IMR-90 (cell line): ENCODE measurements at regions not wholly inside any gene's neighbourhood (a gene's known extent, or its start where the extent isn't known, plus 50 kb on each side); places are given as distances from the start of the nearest gene placed in this dataset.

Experiments
- ATAC-seq: fragments of 200-7000 bp; cut with Tn5 transposase; 2 replicates; pipeline ENCODE4 v1.9.1; 2020; ENCODE audit warnings: low read depth, mild to moderate bottlenecking, moderate library complexity
- BruUV-seq: library from RNA; stranded (reverse); fragments of 400-500 nt; replicated peaks from 2 replicates; lab custom pipeline; 2021; lab: Mats Ljungman, UMichigan
- CTCF ChIA-PET: fragments of 300-600 bp; formaldehyde crosslinking; extraction: SDS; loops from one replicate; lab custom pipeline; 2021; ENCODE audit warnings: antibody characterized with exemption; lab: Yijun Ruan, JAX
- POLR2A ChIA-PET: fragments of 300-600 bp; sonication (Branson Sonifier 250); formaldehyde crosslinking; loops from one replicate; lab custom pipeline; 2022; ENCODE audit warnings: antibody characterized with exemption; ENCODE audit not compliant: unreplicated experiment; lab: Charles Lee
- DNase-seq: peaks from one replicate; pipeline ENCODE4 v3.0.0; 2013
- H2AFZ ChIP-seq: replicated peaks from 2 replicates; pipeline ENCODE3; 2013; ENCODE audit warnings: low read length, mild to moderate bottlenecking; ENCODE audit not compliant: poor library complexity
- H2AK5ac ChIP-seq: 2 replicates; pipeline ENCODE4 v1.6.1; 2013; ENCODE audit warnings: low read depth, low read length, inconsistent platforms
- H2AK9ac ChIP-seq: replicated peaks from 2 replicates; pipeline ENCODE3; 2013; ENCODE audit warnings: mild to moderate bottlenecking, low read depth, low read length, moderate library complexity; ENCODE audit not compliant: poor library complexity
- H2BK120ac ChIP-seq: 2 replicates; pipeline ENCODE4 v1.6.1; 2013; ENCODE audit warnings: low read depth, low read length, inconsistent platforms
- H2BK15ac ChIP-seq: 3 replicates; pipeline ENCODE4 v1.6.1; 2013; ENCODE audit warnings: low read depth, low read length, inconsistent platforms
- H2BK20ac ChIP-seq: 2 replicates; pipeline ENCODE4 v1.6.1; 2013; ENCODE audit warnings: low read depth, mild to moderate bottlenecking, inconsistent platforms, low read length, moderate library complexity
- H2BK5ac ChIP-seq: 2 replicates; pipeline ENCODE4 v1.6.1; 2013; ENCODE audit warnings: mild to moderate bottlenecking, low read depth, low read length, inconsistent platforms; ENCODE audit not compliant: poor library complexity, severe bottlenecking
- H3K14ac ChIP-seq: replicated peaks from 2 replicates; pipeline ENCODE4 v1.6.1; 2013; ENCODE audit warnings: low read depth, low read length, inconsistent platforms
- H3K18ac ChIP-seq: 2 replicates; pipeline ENCODE4 v1.6.1; 2013; ENCODE audit warnings: low read depth, low read length, control low read depth
- H3K23ac ChIP-seq: 2 replicates; pipeline ENCODE4 v1.6.1; 2013; ENCODE audit warnings: low read depth, low read length, inconsistent platforms
- H3K27ac ChIP-seq: 2 replicates; pipeline ENCODE4 v1.5.1; 2013; ENCODE audit warnings: mild to moderate bottlenecking, control low read depth, low read length; ENCODE audit not compliant: insufficient read depth
- H3K27me3 ChIP-seq: 2 replicates; pipeline ENCODE4 v1.6.1; 2013; ENCODE audit warnings: low read length; ENCODE audit not compliant: control insufficient read depth, insufficient read depth
- H3K36me3 ChIP-seq: 2 replicates; pipeline ENCODE4 v1.6.1; 2013; ENCODE audit warnings: low read length, mixed read lengths; ENCODE audit not compliant: control insufficient read depth, insufficient read depth
- H3K4ac ChIP-seq: 2 replicates; pipeline ENCODE4 v1.6.1; 2013; ENCODE audit warnings: low read depth, low read length, inconsistent platforms
- H3K4me1 ChIP-seq: 2 replicates; pipeline ENCODE4 v1.6.1; 2013; ENCODE audit warnings: low read length, mixed read lengths; ENCODE audit not compliant: control insufficient read depth, insufficient read depth
- H3K4me2 ChIP-seq: 2 replicates; pipeline ENCODE4 v1.6.1; 2013; ENCODE audit warnings: low read depth, mild to moderate bottlenecking, control low read depth, low read length, moderate library complexity
- H3K4me3 ChIP-seq: 2 replicates; pipeline ENCODE4 v1.5.1; 2013; ENCODE audit warnings: low read depth, mild to moderate bottlenecking, control low read depth, low read length, moderate library complexity; ENCODE audit not compliant: insufficient read depth
- H3K56ac ChIP-seq: 2 replicates; pipeline ENCODE4 v1.6.1; 2013; ENCODE audit warnings: low read length, inconsistent platforms; ENCODE audit not compliant: insufficient read depth; ENCODE audit errors: extremely low read depth
- H3K79me1 ChIP-seq, 2 experiments: 2 replicates each; pipeline ENCODE4 v1.6.1; 2013; ENCODE audit warnings: low read length in 2 of 2, inconsistent platforms in 1 of 2, low read depth in 1 of 2
- H3K9ac ChIP-seq: 2 replicates; pipeline ENCODE4 v1.6.1; 2013; ENCODE audit warnings: low read depth, low read length, control low read depth
- H3K9me1 ChIP-seq: 2 replicates; pipeline ENCODE4 v1.6.1; 2013; ENCODE audit warnings: low read length, inconsistent platforms; ENCODE audit not compliant: insufficient read depth
- H3K9me3 ChIP-seq: 2 replicates; pipeline ENCODE4 v1.6.1; 2013; ENCODE audit warnings: low read length; ENCODE audit not compliant: control insufficient read depth, insufficient read depth
- H4K20me1 ChIP-seq: 2 replicates; pipeline ENCODE4 v1.6.1; 2013; ENCODE audit warnings: low read length, inconsistent platforms; ENCODE audit not compliant: insufficient read depth
- H4K5ac ChIP-seq: 2 replicates; pipeline ENCODE4 v1.6.1; 2013; ENCODE audit warnings: mild to moderate bottlenecking, low read depth, low read length, control low read depth
- H4K8ac ChIP-seq, 2 experiments: 2 replicates each; pipeline ENCODE4 v1.6.1; 2013; ENCODE audit warnings: low read depth in 2 of 2, low read length in 2 of 2, control low read depth in 1 of 2, inconsistent platforms in 1 of 2
- H4K91ac ChIP-seq: 2 replicates; pipeline ENCODE4 v1.6.1; 2013; ENCODE audit warnings: low read depth, low read length, inconsistent platforms; ENCODE audit not compliant: insufficient read depth
- BHLHE40 ChIP-seq: fragments of 150-350 bp; IDR thresholded peaks from 2 replicates; pipeline ENCODE4 v1.6.1; 2016; ENCODE audit warnings: mild to moderate bottlenecking, low read depth, low read length
- CTCF ChIP-seq: conservative IDR thresholded peaks from 2 replicates; pipeline ENCODE4 v1.5.1; 2012; ENCODE audit warnings: mild to moderate bottlenecking, low read depth, low read length, improper control_type of control experiment
- ELK1 ChIP-seq: fragments of 150-350 bp; IDR thresholded peaks from 2 replicates; pipeline ENCODE4 v1.6.1; 2016; ENCODE audit warnings: low read depth, mild to moderate bottlenecking, low read length, moderate library complexity, borderline replicate concordance
- FOS ChIP-seq: fragments of 150-350 bp; IDR thresholded peaks from 2 replicates; pipeline ENCODE4 v1.6.1; 2016; ENCODE audit warnings: low read depth, low read length
- MAZ ChIP-seq: IDR thresholded peaks from 2 replicates; pipeline ENCODE4 v1.6.1; 2012; ENCODE audit warnings: low read depth, mild to moderate bottlenecking, low read length, improper control_type of control experiment, moderate library complexity, borderline replicate concordance
- MXI1 ChIP-seq: IDR thresholded peaks from 2 replicates; pipeline ENCODE4 v1.6.1; 2012; ENCODE audit warnings: low read depth, mild to moderate bottlenecking, low read length, moderate library complexity, borderline replicate concordance
- NFE2L2 ChIP-seq: fragments of 150-350 bp; IDR thresholded peaks from 2 replicates; pipeline ENCODE4 v1.6.1; 2016; ENCODE audit warnings: low read depth, mild to moderate bottlenecking, low read length
- RCOR1 ChIP-seq: IDR thresholded peaks from 2 replicates; pipeline ENCODE4 v1.6.1; 2012; ENCODE audit warnings: mild to moderate bottlenecking, low read length, improper control_type of control experiment; ENCODE audit not compliant: insufficient replicate concordance
- WGBS, 2 experiments: methylation state at CpG; one replicate each; pipeline versions ENCODE4 v1.1.5 to v1.1.7; 2013; ENCODE audit warnings: missing lambda C conversion rate in 2 of 2; ENCODE audit not compliant: insufficient read length in 1 of 2; ENCODE audit errors: extremely low coverage in 2 of 2; 5-methylcytosine and 5-hydroxymethylcytosine counted together
- dilution Hi-C: fragments of 300-500 bp; cut with HindIII; formaldehyde crosslinking; loops from one replicate; pipeline ENCODE4 v1.14.3; 2018; ENCODE audit warnings: low sequenced_read_pairs; ENCODE audit not compliant: unreplicated experiment
- in situ Hi-C: fragments of 300-500 bp; cut with MboI; formaldehyde crosslinking; loops from 3 replicates; pipeline ENCODE4 v1.14.3; 2019; ENCODE audit warnings: low sequenced_read_pairs, inconsistent platforms, mixed read lengths
- intact Hi-C: fragments of 100-400 bp; cut with micrococcal nuclease; formaldehyde crosslinking; loops from 2 replicates; pipeline ENCODE4 v1.10.0; 2022

GRCh38 chr21:16993416-16994038 lies 519.3 kb upstream of the CXADR start:
- Histone ChIP-seq H3K4me2 (no peak overlapping the region), H3K36me3 (no peaks in the 10 kb centered on the region), H2BK20ac (no peak overlapping the region), H3K9ac (no peak overlapping the region), H3K9me1 (no peaks in the 10 kb centered on the region), H2AFZ (no peak overlapping the region), H2BK5ac (no peak overlapping the region), H4K20me1 (no peaks in the 10 kb centered on the region), H4K91ac (no peak overlapping the region), H3K18ac (no peak overlapping the region), H3K27me3 (no peaks in the 10 kb centered on the region), H4K5ac (no peak overlapping the region), H3K4me3 (no peak overlapping the region), H3K56ac (no peak overlapping the region), H4K8ac (no peak overlapping the region), H3K23ac (no peak overlapping the region), H2BK15ac (no peak overlapping the region), H2AK5ac (no peak overlapping the region), H2AK9ac (no peak overlapping the region), H2BK120ac (no peak overlapping the region), H3K79me1 (no peaks in the 10 kb centered on the region), H3K4ac (no peak overlapping the region), H3K9me3 (no peaks in the 10 kb centered on the region), H3K14ac (no peak overlapping the region), H3K4me1 (no peaks in the 10 kb centered on the region), H3K27ac (no peak overlapping the region)
- no peak for TF ChIP-seq FOS
- TF ChIP-seq BHLHE40, result no peak
- no peak for TF ChIP-seq ELK1
- no peak for TF ChIP-seq MAZ
- no peak for TF ChIP-seq NFE2L2
- no peak for TF ChIP-seq MXI1
- TF ChIP-seq RCOR1, result no peak
- TF ChIP-seq CTCF, result no peak
- ATAC-seq, result peak; percentile 40; the same call in 1 of the 2 replicates
- peak; percentile 42 for DNase-seq
- intact Hi-C loops, result no loop called here
- no TSS peak for BruUV-seq
- no CpG with 5 or more reads among the region's 3 CpGs for WGBS, 2 experiments
- dilution Hi-C loops, result no loop called here
- in situ Hi-C loops, result no loop called here
- CTCF ChIA-PET, result interaction anchor here (0.7 to 0.8 kb wide), 3 partner anchors 9 to 15 kb away, joined by 3 read pairs; no protein-coding TSS in a partner anchor
- POLR2A ChIA-PET, result interaction anchor here (0.6 kb wide), 1 partner anchor 9 kb away, joined by 4 read pairs; no protein-coding TSS in a partner anchor
